NCI-H82 treated with DMSO at 0.1 percent for 48 hours (cell line): ENCODE measurements at regions not wholly inside any gene's neighbourhood (a gene's known extent, or its start where the extent isn't known, plus 50 kb on each side); places are given as distances from the start of the nearest gene placed in this dataset.
"Not testable (repeated sequence)": the region's sequence is repeated elsewhere in the genome, so short reads cannot be mapped to it uniquely, and the experiment has no call there.

ENCODE experiments used
- DNase-seq: peaks from one replicate; lab custom pipeline; 2025; ENCODE audit not compliant: unreplicated experiment; lab: John Stamatoyannopoulos, UW

DNA sequence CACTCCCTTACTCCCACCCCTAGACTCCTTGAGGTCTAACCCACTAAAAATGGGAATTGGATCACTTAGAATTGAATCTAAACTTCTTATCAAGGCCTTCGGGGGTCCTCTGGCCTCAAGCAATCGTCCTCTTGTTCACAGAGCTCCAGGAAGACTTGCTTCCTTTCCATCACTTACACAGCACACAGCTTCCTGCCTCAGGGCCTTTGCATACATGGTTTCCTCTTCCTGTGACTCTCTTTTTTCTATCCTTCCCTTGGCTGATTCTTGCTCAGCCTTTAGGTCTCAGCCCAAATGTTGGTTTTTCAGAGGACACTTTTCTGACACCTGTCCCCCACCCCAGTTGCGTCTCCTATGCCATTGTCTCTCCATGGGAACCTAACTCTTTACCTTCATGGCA lies 50.0 kb upstream of the ALDH1B1 start:
- no peak for DNase-seq

DNA sequence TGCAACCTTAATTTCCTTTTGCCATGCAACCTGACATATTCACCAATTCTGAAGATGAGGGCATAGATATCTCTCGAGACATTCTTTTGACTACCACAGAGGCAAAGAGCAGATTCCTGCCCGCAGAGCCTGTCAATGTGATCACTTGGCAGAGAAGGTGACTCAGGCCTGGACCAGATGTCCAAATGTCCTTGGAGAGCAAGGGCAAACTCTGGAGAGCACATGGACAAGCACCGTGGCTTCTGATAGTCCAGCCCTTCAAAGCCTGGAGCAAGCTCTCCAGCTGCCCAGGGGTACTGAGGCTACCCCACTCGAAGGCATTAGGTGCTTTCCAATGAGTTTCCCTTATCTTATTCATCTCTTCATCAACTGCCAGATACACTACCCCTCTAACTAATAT lies 50.4 kb upstream of the ALDH1B1 start:
- DNase-seq, result no peak

DNA sequence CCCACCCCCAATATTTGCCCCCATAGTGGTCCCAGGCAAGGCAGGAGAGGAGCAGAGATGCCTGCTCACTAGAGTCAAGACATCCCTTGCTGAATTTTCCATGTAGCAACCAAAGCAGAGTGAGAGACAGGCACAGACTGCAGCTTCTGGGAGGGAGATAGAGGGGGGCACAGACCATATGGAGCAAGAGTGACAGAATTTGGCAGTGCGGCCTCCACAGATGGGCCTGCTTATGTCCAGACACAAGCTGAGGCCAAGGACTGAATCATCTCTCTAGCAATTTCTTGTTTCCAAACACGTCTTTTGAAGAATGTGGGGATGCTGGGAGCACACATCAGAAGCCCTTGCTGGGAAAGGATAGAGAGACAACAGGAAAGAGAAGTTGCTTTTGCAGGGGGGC lies 53.0 kb upstream of the ALDH1B1 start:
- DNase-seq, result no peak

DNA sequence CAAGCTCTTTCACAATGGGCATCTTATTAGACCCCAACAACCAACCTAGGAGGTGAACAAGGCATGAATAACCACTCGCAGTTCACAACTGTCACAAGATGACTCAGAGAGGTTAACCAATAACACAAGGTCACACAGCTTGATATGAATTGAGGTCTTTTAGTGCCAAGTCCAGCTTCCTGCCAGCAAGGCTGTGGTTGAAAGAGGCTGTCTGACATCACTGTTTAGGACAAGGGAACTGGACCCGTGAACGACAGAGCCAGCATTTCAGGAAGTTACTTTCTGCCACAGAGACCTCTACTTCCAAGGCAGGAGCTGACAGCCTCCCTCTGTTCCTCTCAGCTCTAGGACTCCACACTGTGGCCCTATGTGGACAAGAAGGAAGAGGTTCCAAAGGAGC lies 53.4 kb upstream of the ALDH1B1 start:
- no peak for DNase-seq

DNA sequence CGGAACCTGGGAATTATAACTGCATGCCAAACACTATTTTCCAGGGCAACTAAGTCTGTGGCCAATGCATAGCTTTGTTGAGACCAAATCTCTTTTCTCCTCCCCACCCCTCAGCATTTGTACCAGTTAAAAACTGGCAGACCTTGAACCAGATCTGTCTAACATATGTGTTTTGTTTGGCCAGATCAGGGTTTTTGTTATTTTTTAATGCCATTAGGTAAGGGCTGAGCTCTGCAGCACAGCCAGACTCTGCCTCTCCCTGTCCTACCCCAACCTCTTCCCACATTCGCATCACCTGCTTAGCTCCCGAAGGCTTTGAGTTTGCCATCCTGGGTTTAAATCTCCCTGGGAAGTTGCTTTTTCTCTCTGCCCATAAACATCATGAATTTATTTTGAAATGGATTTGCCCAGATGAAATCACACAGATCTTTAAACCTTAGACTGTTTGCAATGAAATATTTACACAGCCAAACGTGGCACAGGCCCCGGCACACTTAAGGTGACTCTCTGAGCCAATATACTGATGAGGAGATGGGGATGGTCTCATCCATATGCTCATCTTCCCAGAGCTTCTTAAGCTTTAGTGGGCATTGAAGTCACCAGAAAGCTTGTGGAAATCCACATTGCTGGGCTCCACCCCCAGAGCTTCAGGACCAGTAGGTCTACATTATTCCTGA lies 54.0 kb upstream of the ALDH1B1 start:
- DNase-seq, result no peak

DNA sequence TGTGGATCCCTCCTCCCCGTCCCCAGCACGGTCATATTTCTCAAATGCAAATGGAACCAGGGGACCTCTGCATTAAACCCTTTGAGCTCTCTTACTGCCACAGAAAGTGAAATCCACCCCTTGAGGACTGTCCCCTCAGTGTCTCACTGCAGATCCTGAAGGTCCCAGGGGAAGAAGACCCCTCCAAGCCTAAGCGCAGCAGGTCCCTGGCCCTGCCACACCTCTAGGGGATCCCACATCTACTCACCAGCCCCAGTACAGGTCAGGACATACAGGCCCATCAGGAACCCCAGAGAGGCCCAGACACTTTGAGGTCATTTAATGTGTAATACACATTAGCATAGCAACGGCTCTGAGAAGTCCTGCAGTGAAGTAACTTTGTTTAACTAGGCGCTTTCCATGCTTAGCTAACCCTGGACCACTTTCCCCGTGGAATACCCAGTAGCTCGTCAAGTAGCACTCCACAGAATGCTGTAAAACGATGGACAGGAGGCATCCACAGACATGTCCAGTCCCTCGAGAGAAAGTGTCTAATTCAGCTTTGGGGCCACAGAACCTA lies 54.7 kb upstream of the ALDH1B1 start:
- no peak for DNase-seq

DNA sequence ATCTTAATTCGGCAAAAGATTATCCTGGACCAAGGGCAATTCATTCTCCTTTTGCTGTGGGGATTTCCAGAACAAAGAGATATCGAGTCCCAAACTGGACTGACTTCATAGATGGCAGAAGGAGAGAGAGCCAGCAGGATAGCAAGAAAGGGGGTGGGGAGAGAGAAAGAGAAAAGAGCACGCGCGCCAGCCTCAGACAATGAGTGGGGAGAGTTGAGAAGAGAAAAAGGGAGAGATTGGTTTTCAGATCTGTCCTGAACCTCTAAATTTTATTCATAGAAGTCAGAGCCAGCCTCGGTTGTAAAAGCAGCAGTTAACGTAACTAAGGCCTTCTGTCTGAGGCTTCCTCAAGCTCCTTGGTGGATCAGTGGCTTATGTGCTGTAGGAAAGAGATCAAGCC lies 55.3 kb upstream of the ALDH1B1 start:
- DNase-seq, result no peak

DNA sequence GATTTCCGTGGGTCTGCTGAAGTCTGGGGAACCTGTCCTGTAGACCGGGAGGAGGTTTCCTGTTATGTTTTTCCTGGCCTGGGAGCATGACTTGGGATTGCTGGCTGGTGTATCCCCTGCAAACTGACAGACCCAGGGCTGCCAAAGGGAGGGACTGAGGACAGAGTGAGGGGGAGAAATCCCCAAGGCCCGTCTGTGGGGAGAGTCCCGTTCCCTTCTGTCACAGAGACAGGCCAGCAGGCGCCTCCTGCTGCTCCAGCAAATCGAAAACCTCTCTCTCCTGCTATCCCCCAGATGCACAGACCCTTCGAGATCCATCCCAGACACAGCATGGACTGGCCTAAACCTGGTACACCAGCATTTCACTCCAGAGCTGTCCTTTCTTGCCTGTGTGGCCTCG lies 56.2 kb upstream of the ALDH1B1 start:
- no peak for DNase-seq

DNA sequence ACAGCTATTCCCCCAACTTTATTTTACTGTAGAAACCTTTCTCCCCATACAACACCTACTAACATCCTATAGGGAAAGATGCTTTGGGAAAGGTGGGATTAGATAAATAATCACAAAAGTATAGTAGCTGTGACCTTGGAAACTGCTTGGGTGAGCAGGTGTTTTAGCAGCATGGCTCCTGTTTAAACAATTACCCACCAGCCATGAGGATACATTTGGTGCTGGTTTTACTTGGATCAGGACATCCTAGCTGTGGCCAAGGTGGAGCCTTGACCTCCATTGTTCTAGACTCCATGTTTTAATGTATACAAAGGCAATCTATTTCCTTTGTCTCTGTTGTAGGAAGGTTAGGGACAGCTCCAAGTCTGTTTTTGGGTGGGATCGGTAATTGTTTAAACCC lies 56.8 kb upstream of the ALDH1B1 start:
- no peak for DNase-seq

DNA sequence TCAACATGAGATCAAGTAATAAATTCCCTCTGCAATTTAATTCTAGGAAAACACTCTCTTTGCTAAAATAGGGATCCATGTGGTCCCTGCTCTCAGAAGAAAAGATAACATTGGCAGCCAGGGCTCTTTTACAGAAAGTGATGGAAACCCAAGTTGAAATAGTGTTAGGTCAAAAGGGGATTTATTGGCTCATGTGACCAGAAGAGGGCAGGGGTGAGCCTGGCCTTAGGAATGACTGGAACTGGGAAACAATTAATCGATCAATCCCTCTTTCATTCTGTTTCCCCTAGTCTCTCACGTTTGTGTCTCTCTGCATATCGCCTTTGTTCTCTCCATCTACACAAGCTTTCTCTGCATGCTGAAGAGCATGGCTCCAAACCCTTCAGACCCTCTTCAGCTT lies 58.3 kb upstream of the ALDH1B1 start:
- DNase-seq, result no peak

DNA sequence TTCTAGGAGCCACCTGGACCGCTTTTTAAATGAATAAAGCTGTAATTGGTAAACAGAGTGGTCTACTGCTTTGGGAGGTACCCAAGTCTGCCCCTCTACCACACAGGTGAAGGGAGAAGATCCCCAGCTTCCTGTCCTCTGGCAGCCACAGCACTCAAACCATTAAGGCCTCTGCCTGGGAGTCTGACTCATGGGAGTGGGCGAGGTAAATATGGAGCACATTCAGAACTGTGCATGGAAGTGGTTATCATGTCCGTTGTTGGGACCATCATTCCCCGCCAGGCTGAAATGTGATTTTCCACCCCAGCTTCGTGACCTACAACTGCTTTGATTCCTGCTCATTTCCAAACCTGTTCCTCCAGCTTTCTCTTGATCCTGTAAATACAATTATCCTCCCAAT lies 59.5 kb upstream of the ALDH1B1 start:
- no peak for DNase-seq

DNA sequence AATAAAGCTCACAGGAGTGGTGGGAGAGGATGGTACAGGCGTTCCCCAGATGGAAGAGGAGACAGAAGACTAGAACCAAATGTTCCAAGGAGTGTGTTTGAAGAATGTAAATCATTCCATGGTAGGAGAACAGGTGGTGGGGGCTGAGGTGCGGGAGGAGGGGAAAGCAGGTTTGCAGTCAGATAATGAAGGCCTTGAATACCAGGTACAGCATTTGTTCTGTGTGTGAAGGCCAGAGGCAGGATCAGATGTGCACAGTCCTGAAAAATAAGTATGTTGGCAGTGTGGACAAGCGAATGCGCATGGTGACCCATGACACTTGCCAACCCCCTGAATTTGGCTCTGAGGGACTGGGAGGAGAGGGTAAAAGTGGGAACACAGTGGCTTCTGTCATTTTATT lies 59.9 kb upstream of the ALDH1B1 start:
- no peak for DNase-seq

DNA sequence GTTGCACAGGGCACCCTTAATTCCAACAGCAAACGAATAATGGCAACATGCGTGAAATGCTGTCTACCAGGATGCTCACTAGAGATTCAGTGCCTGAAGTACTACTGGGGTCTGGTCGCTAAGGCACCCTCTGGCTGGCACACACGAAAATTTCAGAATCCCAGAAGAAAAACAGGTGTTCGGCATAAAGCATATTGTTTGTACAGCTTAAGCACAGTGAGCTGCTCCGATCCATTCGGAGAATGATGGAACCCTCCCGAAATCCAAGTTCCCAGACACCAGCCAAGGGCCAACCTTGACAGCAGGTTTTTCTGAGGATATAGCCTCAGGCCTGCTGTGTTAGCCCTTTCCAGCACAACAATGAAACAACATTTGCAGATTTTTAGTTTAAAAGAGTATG lies 61.4 kb upstream of the ALDH1B1 start:
- DNase-seq, result no peak

DNA sequence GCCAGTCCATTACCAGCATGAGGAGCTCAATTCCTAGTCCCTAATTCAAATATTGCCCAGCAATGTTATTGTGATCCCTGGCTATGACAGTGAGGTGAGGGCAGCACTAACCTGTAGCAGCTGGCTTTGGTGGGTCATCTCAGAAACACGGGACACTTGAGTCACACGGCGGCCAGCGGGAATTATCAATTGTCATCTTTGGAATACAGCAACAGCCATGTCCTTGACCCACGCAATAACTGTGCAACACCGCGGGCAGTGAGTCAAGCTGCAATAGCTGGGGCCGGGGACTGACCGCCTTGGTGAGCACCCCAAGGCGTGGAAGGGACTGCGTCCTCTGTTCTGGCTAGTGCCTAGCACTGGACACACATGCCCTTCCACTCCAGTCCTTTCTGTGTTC lies 62.5 kb upstream of the ALDH1B1 start:
- no peak for DNase-seq

DNA sequence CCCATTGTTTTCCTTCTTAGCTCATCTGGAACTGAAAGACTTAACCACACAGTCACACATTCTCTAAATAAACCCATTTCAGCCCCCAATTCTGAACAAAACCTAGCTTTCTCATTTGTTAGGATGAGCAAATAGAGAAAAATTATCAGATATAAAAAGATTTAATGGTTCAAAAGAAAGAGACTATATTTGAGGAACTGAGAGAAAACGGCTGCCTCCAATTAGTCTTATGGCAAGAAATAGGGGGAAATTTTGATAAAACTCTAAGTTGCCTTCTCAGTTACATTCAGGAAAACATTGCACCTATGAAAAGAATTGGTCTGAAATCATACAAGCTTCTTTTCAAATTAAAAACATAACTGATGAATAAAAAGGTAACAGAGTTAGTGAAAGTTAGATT lies 63.7 kb upstream of the ALDH1B1 start:
- no peak for DNase-seq

DNA sequence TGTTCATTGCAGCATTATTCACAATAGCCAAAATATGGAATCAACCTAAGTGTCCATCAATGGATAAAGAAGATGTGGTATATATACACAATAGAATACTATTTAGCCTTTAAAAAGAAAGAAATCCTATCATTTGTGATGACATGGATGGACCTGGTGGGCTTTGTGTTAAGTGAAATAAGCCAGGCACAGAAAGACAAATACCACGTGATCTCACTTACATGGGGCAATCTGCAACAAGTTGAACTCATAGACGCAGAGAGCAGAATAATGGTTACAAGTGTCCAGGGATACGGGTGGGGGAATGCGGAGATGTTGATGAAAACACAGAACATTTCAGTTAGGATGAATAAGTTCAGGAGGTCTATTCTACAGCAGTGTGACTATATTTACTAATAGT lies 66.4 kb upstream of the ALDH1B1 start:
- no peak for DNase-seq

DNA sequence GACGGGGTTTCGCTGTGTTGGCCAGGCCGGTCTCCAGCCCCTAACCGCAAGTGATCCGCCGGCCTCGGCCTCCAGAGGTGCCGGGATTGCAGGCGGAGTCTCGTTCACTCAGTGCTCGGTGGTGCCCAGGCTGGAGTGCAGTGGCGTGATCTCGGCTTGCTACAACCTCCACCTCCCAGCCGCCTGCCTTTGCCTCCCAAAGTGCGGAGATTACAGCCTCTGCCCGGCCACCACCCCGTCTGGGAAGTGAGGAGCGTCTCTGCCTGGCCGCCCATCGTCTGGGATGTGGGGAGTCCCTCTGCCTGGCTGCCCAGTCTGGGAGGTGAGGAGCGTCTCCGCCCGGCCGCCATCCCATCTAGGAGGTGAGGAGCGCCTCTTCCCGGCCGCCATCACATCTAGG lies 68.3 kb upstream of the ALDH1B1 start:
- not testable (repeated sequence) for DNase-seq

DNA sequence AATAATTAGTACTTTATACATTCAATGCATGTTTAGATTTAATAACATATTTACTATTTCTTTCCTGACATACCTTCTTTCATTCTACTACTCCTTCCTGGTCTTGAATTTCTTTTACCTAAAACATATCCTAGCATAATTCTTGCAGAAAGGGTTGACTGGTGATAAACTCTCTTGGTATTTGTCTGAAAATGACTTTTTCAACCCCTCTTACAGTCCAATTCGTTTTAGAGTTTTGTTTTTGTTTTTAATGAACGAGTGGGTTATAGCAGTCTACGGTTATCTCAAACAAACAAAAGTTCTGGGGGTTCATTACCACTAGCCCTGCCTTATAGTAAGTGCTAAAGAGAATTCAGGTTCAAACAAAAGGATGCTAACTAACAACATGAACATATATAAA lies 69.6 kb upstream of the ALDH1B1 start:
- no peak for DNase-seq

DNA sequence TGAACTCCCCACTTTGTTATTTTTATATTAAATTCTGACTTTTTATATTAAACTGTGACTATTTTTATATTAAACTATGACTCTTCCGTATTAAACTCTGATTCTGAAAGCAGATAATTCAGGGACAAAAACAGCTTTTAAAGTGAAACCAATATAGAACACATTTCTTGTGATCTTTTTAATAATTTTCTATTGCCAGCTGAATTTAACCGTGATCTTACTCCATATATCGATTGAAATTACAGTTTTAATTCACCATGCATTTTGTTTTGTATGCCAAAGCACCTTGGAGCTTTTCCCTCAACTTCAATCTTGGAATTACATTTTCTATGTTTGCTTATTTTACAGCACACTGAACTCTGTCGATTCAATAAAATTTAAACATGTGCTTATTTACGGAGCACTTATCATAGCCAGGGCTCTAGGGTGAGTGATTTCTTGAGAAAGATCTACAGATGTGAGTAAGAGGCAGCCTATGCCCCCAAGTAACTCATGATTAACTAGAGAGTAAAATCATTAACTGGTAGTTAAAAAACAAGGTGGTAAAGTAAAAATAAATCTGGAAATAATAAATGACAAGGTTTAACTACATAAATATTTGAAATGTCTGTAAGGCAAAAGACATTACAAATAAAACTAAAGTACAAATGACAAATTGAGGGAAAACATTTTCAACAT lies 72.9 kb upstream of the ALDH1B1 start:
- DNase-seq, result no peak

DNA sequence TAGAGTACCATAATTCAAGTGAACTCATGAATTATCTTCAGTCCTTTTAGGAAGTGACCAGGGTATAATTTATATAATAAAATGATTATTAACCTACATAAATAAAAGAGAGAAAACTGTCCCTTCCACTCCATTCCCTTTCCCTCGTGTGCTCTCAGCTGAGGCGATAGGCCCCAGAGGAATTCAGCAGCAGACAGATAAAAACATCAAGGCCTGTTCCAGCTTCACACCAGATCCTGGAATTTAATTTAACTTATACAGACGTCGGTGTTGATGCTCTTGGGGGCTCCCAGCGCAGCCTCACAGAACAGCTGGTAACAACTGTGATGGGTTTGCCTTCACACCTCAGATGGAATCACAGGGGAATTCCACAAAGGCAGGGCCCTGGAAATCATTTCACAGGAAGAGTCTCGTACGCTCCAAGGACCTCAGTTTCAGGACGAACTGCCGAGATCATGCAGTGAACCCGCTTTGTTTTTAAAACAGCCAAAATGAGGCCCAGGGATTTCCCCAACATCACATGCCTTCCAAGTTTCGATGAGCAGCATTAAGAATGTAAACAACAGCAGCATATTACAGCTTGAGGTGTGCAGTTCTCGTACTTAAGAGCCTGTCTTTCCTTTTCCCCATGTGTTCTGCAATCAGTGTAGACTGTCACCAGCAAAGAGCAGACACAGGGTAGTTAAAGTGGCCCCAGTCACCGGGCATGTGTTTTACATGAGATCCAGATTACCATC lies 73.6 kb upstream of the ALDH1B1 start:
- DNase-seq, result no peak

DNA sequence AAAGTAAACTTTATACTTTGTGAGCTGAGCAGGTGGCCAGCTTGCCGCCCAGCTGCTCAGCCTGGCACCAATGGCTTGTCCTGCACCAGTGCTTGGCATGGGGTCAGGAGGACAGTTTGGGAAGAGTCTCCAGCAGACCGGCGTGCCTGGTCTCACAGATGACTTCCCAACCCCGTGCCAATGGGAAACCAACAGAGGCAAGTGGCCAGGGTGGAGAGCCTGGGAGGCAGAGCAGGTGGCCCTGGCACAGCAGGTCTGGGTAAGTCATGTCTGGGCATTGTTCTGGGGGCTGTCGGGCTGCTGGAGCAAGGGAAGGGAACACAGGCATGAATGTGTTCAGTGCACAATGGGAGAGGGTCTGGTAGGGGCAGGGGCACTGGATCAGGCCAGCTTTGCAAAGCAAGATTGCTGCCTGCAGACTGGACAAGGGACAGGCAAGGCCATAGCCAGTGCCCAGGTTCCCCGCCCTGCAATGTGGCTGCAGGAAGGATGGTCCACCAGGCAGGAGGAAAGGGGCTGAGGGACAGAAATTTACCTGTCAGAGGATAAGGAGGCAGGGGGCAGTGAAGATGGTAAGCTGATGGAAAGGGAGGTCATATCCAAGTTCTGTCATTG lies 76.2 kb upstream of the ALDH1B1 start:
- DNase-seq, result no peak
